Hepatocyte (in vitro differentiated cells): ENCODE measurements at regions not wholly inside any gene's neighbourhood (a gene's known extent, or its start where the extent isn't known, plus 50 kb on each side); places are given as distances from the start of the nearest gene placed in this dataset.

Experiments
- DNase-seq: peaks from one replicate; pipeline ENCODE4 v3.0.0-alpha.2; 2016; ENCODE audit warnings: low spot score
- H2AFZ ChIP-seq: fragments of 200-600 bp; sonication (generic); 2 replicates; pipeline ENCODE4 v1.6.0; 2016; ENCODE audit warnings: antibody characterized with exemption, mild to moderate bottlenecking
- H3K27ac ChIP-seq: fragments of 200-600 bp; sonication (generic); 2 replicates; pipeline ENCODE4 v1.5.1; 2016; ENCODE audit warnings: mild to moderate bottlenecking
- H3K27me3 ChIP-seq: fragments of 200-600 bp; sonication (generic); 2 replicates; pipeline ENCODE4 v1.6.1; 2016
- H3K36me3 ChIP-seq: fragments of 200-600 bp; sonication (generic); replicated peaks from 2 replicates; pipeline ENCODE4 v1.5.1; 2016; ENCODE audit warnings: low read depth; ENCODE audit not compliant: insufficient read depth
- H3K4me1 ChIP-seq: fragments of 200-600 bp; sonication (generic); 2 replicates; pipeline ENCODE4 v1.5.1; 2016; ENCODE audit warnings: mild to moderate bottlenecking, moderate library complexity; ENCODE audit not compliant: insufficient read depth
- H3K4me2 ChIP-seq: fragments of 200-600 bp; sonication (generic); 2 replicates; pipeline ENCODE4 v1.6.0; 2016
- H3K4me3 ChIP-seq: fragments of 200-600 bp; sonication (generic); 2 replicates; pipeline ENCODE4 v1.5.1; 2016; ENCODE audit warnings: mild to moderate bottlenecking
- H3K79me2 ChIP-seq: fragments of 200-600 bp; sonication (generic); 2 replicates; pipeline ENCODE4 v1.6.0; 2017; ENCODE audit warnings: mild to moderate bottlenecking
- H3K9me2 ChIP-seq: fragments of 200-600 bp; sonication (generic); replicated peaks from 2 replicates; pipeline ENCODE4 v1.6.0; 2017; ENCODE audit warnings: mild to moderate bottlenecking; ENCODE audit not compliant: insufficient read depth
- H3K9me3 ChIP-seq: fragments of 200-600 bp; sonication (generic); 2 replicates; pipeline ENCODE4 v1.5.1; 2016; ENCODE audit warnings: low read depth, mild to moderate bottlenecking
- H4K20me1 ChIP-seq: fragments of 200-600 bp; sonication (generic); 2 replicates; pipeline ENCODE4 v1.6.0; 2016; ENCODE audit warnings: mild to moderate bottlenecking; ENCODE audit not compliant: insufficient read depth, poor library complexity, severe bottlenecking
- CTCF ChIP-seq: fragments of 200-600 bp; sonication (generic); IDR thresholded peaks from 2 replicates; pipeline ENCODE4 v1.5.1; 2016; ENCODE audit warnings: antibody characterized with exemption, mild to moderate bottlenecking; ENCODE audit not compliant: poor library complexity
- EZH2 ChIP-seq: fragments of 200-600 bp; sonication (generic); IDR thresholded peaks from 2 replicates; pipeline ENCODE4 v1.6.1; 2016; ENCODE audit warnings: antibody characterized with exemption, mild to moderate bottlenecking, borderline replicate concordance
- EZH2phosphoT487 ChIP-seq: fragments of 200-600 bp; sonication (generic); IDR thresholded peaks from one replicate; pipeline ENCODE4 v1.6.1; 2018; ENCODE audit warnings: antibody characterized with exemption, mild to moderate bottlenecking, low read depth, moderate library complexity; ENCODE audit not compliant: unreplicated experiment, severe bottlenecking
- WGBS: methylation state at CpG from one replicate; pipeline ENCODE4 v1.1.6; 2016; ENCODE audit warnings: low lambda C conversion rate; ENCODE audit errors: missing lambda C conversion rate; 5-methylcytosine and 5-hydroxymethylcytosine counted together

DNA sequence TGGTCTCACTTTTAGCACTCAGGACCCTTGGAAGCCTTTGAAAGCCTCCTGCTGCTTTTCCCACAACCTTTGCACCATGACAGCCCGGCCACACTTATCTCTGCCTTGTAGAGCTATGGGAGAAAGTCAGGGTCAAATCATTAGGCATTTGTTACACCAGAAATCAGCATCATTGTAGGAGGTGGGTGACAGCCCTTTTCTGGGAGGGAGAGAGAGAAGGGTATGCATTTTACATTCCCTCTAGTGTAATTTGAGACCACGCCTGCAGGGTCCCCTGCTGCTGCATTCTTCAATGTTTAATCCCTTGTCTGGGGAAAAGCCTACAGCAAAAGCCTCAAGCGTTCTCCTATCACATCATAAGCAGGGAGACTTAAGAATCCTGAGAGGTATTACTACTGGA lies 766.8 kb upstream of the FAM98A start:
- H3K36me3 ChIP-seq = no peaks in the 10 kb centered on the region
- no peaks in the 10 kb centered on the region for H3K9me2 ChIP-seq
- no peaks in the 10 kb centered on the region for H3K27me3 ChIP-seq
- no peaks in the 10 kb centered on the region for H4K20me1 ChIP-seq
- no peaks in the 10 kb centered on the region for H3K79me2 ChIP-seq
- H3K4me1 ChIP-seq = no peaks in the 10 kb centered on the region
- H3K9me3 ChIP-seq = no peaks in the 10 kb centered on the region
- H3K4me3 ChIP-seq = no peak overlapping the region
- TF ChIP-seq CTCF = no peak
- TF ChIP-seq EZH2phosphoT487 = no peak
- H2AFZ ChIP-seq = no peak overlapping the region
- no peak overlapping the region for H3K27ac ChIP-seq
- 2% methylated on average over 3 of the region's 3 CpGs for WGBS
- DNase-seq = peak; percentile 7
- H3K4me2 ChIP-seq = peak overlapping the region; percentile 46

DNA sequence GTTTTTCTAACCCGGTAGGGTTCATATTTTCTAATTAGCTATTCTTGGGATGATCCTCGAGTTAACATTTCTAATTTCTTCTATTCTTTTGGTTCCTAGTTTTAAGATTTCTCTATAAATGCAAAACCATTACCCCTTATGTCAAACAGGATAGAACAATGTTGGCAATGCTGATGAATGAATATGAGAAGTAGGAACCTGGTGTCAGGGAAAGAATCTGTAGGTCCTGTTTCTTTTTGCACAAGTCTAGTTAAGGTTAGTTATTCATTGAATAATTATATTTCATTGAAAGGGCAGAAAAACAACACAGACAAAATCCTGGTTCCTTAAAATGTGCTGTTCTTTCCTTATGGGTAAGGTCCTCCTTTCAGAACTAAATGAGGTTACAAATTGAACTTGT lies 766.4 kb upstream of the FAM98A start:
- no peak for DNase-seq
- no peaks in the 10 kb centered on the region for H3K79me2 ChIP-seq
- no peak overlapping the region for H3K27ac ChIP-seq
- no peaks in the 10 kb centered on the region for H3K4me1 ChIP-seq
- no peaks in the 10 kb centered on the region for H3K9me2 ChIP-seq
- H3K4me3 ChIP-seq = no peak overlapping the region
- WGBS = 94% methylated on average over 2 of the region's 2 CpGs
- no peaks in the 10 kb centered on the region for H3K36me3 ChIP-seq
- TF ChIP-seq EZH2 (no peak), EZH2phosphoT487 (no peak), CTCF (no peak)
- no peaks in the 10 kb centered on the region for H3K27me3 ChIP-seq
- H3K9me3 ChIP-seq = no peaks in the 10 kb centered on the region
- H2AFZ ChIP-seq = no peak overlapping the region
- peak overlapping the region; percentile 46 for H3K4me2 ChIP-seq
- H4K20me1 ChIP-seq = no peaks in the 10 kb centered on the region

DNA sequence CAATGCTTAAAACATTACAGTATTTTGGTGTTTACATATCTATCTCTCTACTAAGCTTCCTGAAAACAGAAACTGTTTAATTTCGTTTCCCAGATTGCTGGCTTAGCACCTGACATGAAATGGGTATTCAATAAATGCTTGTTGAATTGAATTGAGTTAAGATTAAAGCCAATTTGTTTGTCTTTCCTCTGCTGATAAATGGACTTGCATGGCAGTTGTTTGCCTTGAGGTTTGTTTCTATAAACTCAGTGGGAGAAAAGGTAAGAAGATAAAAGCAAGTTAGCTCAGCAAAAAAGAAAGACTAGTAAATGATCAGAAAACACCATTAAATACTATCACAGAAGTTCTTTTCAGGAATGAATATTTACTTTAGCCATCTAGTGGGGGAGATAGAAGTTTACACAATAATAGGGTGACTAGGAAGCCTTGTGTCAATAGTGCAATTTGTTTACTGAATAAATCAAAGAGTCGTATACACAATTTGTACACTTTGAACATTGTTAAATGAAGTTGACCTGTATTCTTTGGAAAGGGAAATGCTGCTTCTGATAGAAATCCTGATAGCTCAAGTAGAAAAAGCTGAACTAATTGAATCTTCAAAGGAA lies 754.5 kb upstream of the FAM98A start:
- TF ChIP-seq CTCF = peak; percentile 10
- TF ChIP-seq EZH2phosphoT487 = no peak
- Histone ChIP-seq H2AFZ (no peak overlapping the region), H3K9me3 (no peaks in the 10 kb centered on the region), H3K4me1 (no peaks in the 10 kb centered on the region), H3K4me3 (no peak overlapping the region), H3K9me2 (no peaks in the 10 kb centered on the region), H3K79me2 (no peaks in the 10 kb centered on the region), H3K27ac (no peak overlapping the region), H4K20me1 (no peaks in the 10 kb centered on the region), H3K36me3 (no peaks in the 10 kb centered on the region), H3K27me3 (no peaks in the 10 kb centered on the region), H3K4me2 (no peak overlapping the region)
- WGBS = 23% methylated on average over 2 of the region's 2 CpGs
- DNase-seq = no peak

DNA sequence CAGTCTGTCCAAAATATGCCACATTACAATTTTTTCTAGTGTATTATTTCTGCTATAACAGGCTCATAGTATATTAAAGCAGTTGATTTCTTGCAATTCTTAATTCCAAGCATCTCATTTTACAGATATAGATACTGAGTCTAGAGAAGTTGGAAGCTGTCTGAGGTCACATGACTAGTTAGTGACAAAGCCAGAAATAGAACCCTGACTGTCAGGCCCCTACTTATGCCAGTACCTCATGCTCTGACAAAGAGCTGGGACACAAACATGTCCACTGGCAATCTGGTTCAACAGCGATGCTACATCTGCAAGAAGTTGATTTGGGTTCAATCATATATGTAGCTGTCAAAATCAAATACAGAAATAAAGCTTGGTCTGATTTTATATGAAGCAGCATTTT lies 750.4 kb upstream of the FAM98A start:
- 100% methylated on average over 1 of the region's 1 CpG for WGBS
- no peaks in the 10 kb centered on the region for H3K79me2 ChIP-seq
- H3K4me2 ChIP-seq = no peak overlapping the region
- no peaks in the 10 kb centered on the region for H3K27me3 ChIP-seq
- H3K9me3 ChIP-seq = no peaks in the 10 kb centered on the region
- DNase-seq = no peak
- no peak overlapping the region for H3K27ac ChIP-seq
- no peak overlapping the region for H2AFZ ChIP-seq
- no peaks in the 10 kb centered on the region for H3K4me1 ChIP-seq
- TF ChIP-seq EZH2phosphoT487 = no peak
- no peaks in the 10 kb centered on the region for H3K36me3 ChIP-seq
- no peaks in the 10 kb centered on the region for H4K20me1 ChIP-seq
- no peak overlapping the region for H3K4me3 ChIP-seq
- no peaks in the 10 kb centered on the region for H3K9me2 ChIP-seq
